OCI-LY1 (cell line): ENCODE measurements at regions not wholly inside any gene's neighbourhood (a gene's known extent, or its start where the extent isn't known, plus 50 kb on each side); places are given as distances from the start of the nearest gene placed in this dataset.

Experiments used
- EZH2 ChIP-seq: fragments of 200-600 bp; sonication (generic), shearing (Covaris generic); IDR thresholded peaks from 2 replicates; pipeline ENCODE4 v1.8.0; 2017; ENCODE audit warnings: borderline replicate concordance, mixed run types, mild to moderate bottlenecking, antibody characterized with exemption, low read length, moderate library complexity, mixed read lengths
- TF ChIP-seq, protein P1 (sequence below): fragments of 200-600 bp; sonication (generic), shearing (Covaris generic); IDR thresholded peaks from 2 replicates; pipeline ENCODE4 v1.5.1; 2017; ENCODE audit warnings: mild to moderate bottlenecking, antibody characterized with exemption, low read length, moderate library complexity, mixed read lengths

DNA sequence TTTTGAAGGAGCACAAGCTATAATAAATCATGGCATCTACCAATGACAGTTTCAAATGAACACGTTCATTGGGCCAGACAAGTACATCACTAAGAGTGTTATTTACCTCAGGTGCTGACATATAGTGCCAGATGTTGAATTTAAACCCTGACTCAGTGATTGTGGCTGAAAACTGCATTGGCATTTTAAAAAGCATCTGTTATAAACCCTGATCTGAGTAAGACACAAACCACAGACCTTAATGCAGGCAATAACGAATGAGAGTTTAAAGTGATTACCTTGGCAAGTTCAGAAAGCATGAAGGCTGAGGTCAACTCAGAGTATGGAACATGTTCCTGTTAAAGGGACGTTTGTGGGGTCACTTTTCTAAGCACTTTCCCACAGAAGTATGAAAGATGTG is 865.1 kb upstream of the TMPRSS15 start:
- TF ChIP-seq, protein P1, sequence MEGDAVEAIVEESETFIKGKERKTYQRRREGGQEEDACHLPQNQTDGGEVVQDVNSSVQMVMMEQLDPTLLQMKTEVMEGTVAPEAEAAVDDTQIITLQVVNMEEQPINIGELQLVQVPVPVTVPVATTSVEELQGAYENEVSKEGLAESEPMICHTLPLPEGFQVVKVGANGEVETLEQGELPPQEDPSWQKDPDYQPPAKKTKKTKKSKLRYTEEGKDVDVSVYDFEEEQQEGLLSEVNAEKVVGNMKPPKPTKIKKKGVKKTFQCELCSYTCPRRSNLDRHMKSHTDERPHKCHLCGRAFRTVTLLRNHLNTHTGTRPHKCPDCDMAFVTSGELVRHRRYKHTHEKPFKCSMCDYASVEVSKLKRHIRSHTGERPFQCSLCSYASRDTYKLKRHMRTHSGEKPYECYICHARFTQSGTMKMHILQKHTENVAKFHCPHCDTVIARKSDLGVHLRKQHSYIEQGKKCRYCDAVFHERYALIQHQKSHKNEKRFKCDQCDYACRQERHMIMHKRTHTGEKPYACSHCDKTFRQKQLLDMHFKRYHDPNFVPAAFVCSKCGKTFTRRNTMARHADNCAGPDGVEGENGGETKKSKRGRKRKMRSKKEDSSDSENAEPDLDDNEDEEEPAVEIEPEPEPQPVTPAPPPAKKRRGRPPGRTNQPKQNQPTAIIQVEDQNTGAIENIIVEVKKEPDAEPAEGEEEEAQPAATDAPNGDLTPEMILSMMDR = no peak
- no peak for TF ChIP-seq EZH2
